HepG2 (cell line): ENCODE measurements at regions not wholly inside any gene's neighbourhood (a gene's known extent, or its start where the extent isn't known, plus 50 kb on each side); places are given as distances from the start of the nearest gene placed in this dataset.

Experiments used
- ATAC-seq: fragments of 200-7000 bp; cut with Tn5 transposase; 3 replicates; pipeline ENCODE4 v1.9.1; 2020; ENCODE audit warnings: mild to moderate bottlenecking, moderate library complexity
- BruUV-seq: library from RNA; stranded (reverse); fragments of 400-500 nt; replicated peaks from 2 replicates; lab custom pipeline; 2021; lab: Mats Ljungman, UMichigan
- CTCF ChIA-PET: fragments of 300-600 bp; formaldehyde crosslinking; extraction: SDS; loops from one replicate; lab custom pipeline; 2021; ENCODE audit warnings: low total read pairs, inconsistent platforms, low intra/inter-chr PET ratio; lab: Yijun Ruan, JAX
- POLR2A ChIA-PET: fragments of 350-600 bp; sonication (Branson Sonifier 250); formaldehyde crosslinking; loops from one replicate; lab custom pipeline; 2020; ENCODE audit warnings: antibody characterized with exemption, inconsistent platforms; lab: Yijun Ruan, JAX
- DNase-seq: peaks from one replicate; pipeline ENCODE4 v3.0.0-alpha.2; 2015; ENCODE audit warnings: low spot score
- FAIRE-seq: peaks from 3 replicates; lab custom pipeline; 2011; peaks lifted over from hg19 to GRCh38; lab: Jason Lieb, UNC
- H2AFZ ChIP-seq: one replicate; pipeline ENCODE4 v1.6.1; 2011; ENCODE audit warnings: low read length, inconsistent platforms
- H3K27ac ChIP-seq: fragments of 300-600 bp; 3 replicates; pipeline ENCODE4 v1.8.0; 2011; ENCODE audit warnings: mixed run types, mild to moderate bottlenecking, mixed read lengths, low read length, inconsistent platforms; ENCODE audit not compliant: insufficient read depth; ENCODE audit errors: extremely low read length
- H3K27me3 ChIP-seq, 2 experiments: fragments of 200-600 bp in 1 of 2; 2 replicates in 1 of 2; 3 replicates in 1 of 2; pipeline versions ENCODE4 v1.6.0 to v1.8.0; 2011; ENCODE audit warnings: low read length in 2 of 2, mild to moderate bottlenecking in 2 of 2, moderate library complexity in 2 of 2, inconsistent platforms in 1 of 2; ENCODE audit not compliant: insufficient read depth in 2 of 2, control insufficient read depth in 1 of 2
- H3K36me3 ChIP-seq, 2 experiments: fragments of 200-600 bp in 1 of 2; replicated peaks in 1 of 2; 2 replicates in 1 of 2; 3 replicates in 1 of 2; pipeline versions ENCODE4 v1.5.1 to v1.8.0; 2011; ENCODE audit warnings: low read length in 2 of 2, inconsistent platforms in 1 of 2; ENCODE audit not compliant: insufficient read depth in 2 of 2, control insufficient read depth in 1 of 2
- H3K4me1 ChIP-seq: 2 replicates; pipeline ENCODE4 v1.5.1; 2012; ENCODE audit warnings: low read length, inconsistent platforms; ENCODE audit not compliant: insufficient read depth
- H3K4me2 ChIP-seq: 2 replicates; pipeline ENCODE4 v1.6.0; 2011; ENCODE audit warnings: low read depth, low read length, inconsistent platforms
- H3K4me3 ChIP-seq, 3 experiments: fragments of 200-600 bp in 1 of 3; sonication (generic), shearing (Covaris generic) in 1 of 3; replicated peaks in 1 of 3; 2 replicates each; pipeline ENCODE4 v1.5.1; 2011 to 2016; ENCODE audit warnings: low read length in 3 of 3, inconsistent platforms in 2 of 3, low read depth in 2 of 3, mild to moderate bottlenecking in 2 of 3, control low read depth in 1 of 3, mixed read lengths in 1 of 3; ENCODE audit not compliant: insufficient read depth in 1 of 3
- H3K79me2 ChIP-seq: one replicate; pipeline ENCODE4 v1.6.1; 2011; ENCODE audit warnings: low read length, inconsistent platforms; ENCODE audit not compliant: insufficient read depth
- H3K9ac ChIP-seq: 2 replicates; pipeline ENCODE4 v1.6.0; 2011; ENCODE audit warnings: mild to moderate bottlenecking, low read depth, low read length, inconsistent platforms; ENCODE audit not compliant: insufficient read depth
- H3K9me3 ChIP-seq: 2 replicates; pipeline ENCODE4 v1.5.1; 2012; ENCODE audit warnings: mild to moderate bottlenecking, low read length
- H4K20me1 ChIP-seq: 2 replicates; pipeline ENCODE4 v1.6.0; 2011; ENCODE audit warnings: inconsistent platforms, mild to moderate bottlenecking, low read length, moderate library complexity; ENCODE audit not compliant: insufficient read depth
- ATF6 ChIP-seq: sonication (generic); formaldehyde crosslinking; conservative IDR thresholded peaks from 2 replicates; pipeline ENCODE4 v1.4.0; 2020; ENCODE audit warnings: missing genetic modification reagents
- KLF6 ChIP-seq: IDR thresholded peaks from 2 replicates; pipeline ENCODE4 v1.8.0; 2016; ENCODE audit warnings: missing biosample characterization, missing genetic modification reagents
- PRDM4 ChIP-seq: sonication (generic); formaldehyde crosslinking; IDR thresholded peaks from 2 replicates; pipeline ENCODE4 v1.9.0; 2021; ENCODE audit warnings: missing genetic modification reagents, borderline replicate concordance
- TBP ChIP-seq: sonication (generic); formaldehyde crosslinking; IDR thresholded peaks from 2 replicates; pipeline ENCODE4 v1.5.0; 2020; ENCODE audit warnings: missing genetic modification reagents
- ZNF597 ChIP-seq: sonication (generic); formaldehyde crosslinking; IDR thresholded peaks from 2 replicates; pipeline ENCODE4 v1.5.0; 2020; ENCODE audit warnings: missing genetic modification reagents
- ZNF609 ChIP-seq: sonication (generic); formaldehyde crosslinking; IDR thresholded peaks from 2 replicates; pipeline ENCODE4 v1.4.0; 2020; ENCODE audit warnings: mild to moderate bottlenecking, missing genetic modification reagents, borderline replicate concordance
- WGBS: methylation state at CpG from one replicate; pipeline ENCODE4 v1.1.6; 2017; ENCODE audit warnings: low lambda C conversion rate; 5-methylcytosine and 5-hydroxymethylcytosine counted together
- in situ Hi-C: cut with HindIII; loops from 2 replicates; pipeline ENCODE4 v1.10.0; 2017; ENCODE audit warnings: low pct_unique_long_range_greater_than_20kb; ENCODE audit not compliant: extremely low pct_ligation_motif_present
- intact Hi-C: fragments of 100-400 bp; cut with micrococcal nuclease; formaldehyde crosslinking; loops from one replicate; pipeline ENCODE4 v1.10.0; 2022; ENCODE audit not compliant: unreplicated experiment
- TF ChIP-seq, protein P1 (sequence below): IDR thresholded peaks from 2 replicates; pipeline ENCODE4 v1.6.1; 2016
- TF ChIP-seq, protein P2 (sequence below), 2 experiments: sonication (generic) in 1 of 2; formaldehyde crosslinking in 1 of 2; IDR thresholded peaks; 2 replicates each; pipeline versions ENCODE4 v1.5.1 to v1.6.1; 2011 to 2020; ENCODE audit warnings: borderline replicate concordance in 1 of 2, low read depth in 1 of 2, low read length in 1 of 2, mild to moderate bottlenecking in 1 of 2, missing genetic modification reagents in 1 of 2, moderate library complexity in 1 of 2

DNA sequence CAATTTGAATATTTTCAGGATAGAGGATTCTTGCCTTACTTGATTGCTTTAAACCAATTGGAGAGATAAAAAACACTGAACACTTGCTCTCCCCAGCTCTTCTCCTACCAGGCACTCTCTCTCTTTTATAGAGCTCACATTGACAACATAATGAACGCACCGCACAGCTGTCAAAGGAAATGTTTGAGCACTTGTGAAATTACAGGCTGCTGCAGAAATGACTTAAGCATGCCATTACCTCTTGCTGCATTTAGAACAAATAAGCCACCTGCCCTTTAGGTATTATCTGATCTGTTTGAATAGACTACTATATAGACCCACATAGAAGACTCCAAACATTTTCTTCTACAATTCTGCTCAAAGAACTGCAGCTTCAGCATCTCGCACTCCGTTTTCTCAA lies 227.7 kb downstream of the C4orf33 start:
- BruUV-seq, result no TSS peak
- no peak overlapping the region for H3K4me2 ChIP-seq
- no peak overlapping the region for H2AFZ ChIP-seq
- H3K79me2 ChIP-seq, result no peaks in the 10 kb centered on the region
- 37% methylated on average over 4 of the region's 4 CpGs for WGBS
- no peaks in the 10 kb centered on the region for H3K4me1 ChIP-seq
- in situ Hi-C loops, result no loop called here
- H3K9me3 ChIP-seq, result no peaks in the 10 kb centered on the region
- H3K4me3 ChIP-seq, result no peak overlapping the region
- POLR2A ChIA-PET, result no interaction called here
- no peak overlapping the region for H3K27ac ChIP-seq
- ATAC-seq (no peak), DNase-seq (no peak), FAIRE-seq (no peak)
- no peaks in the 10 kb centered on the region for H4K20me1 ChIP-seq
- H3K36me3 ChIP-seq, result no peaks in the 10 kb centered on the region
- H3K9ac ChIP-seq, result no peak overlapping the region
- TF ChIP-seq PRDM4 (CRISPR knock-in tag), result no peak
- TF ChIP-seq ZNF597 (CRISPR knock-in tag), result no peak
- no peak for TF ChIP-seq KLF6 (CRISPR knock-in tag)
- TF ChIP-seq ATF6 (CRISPR knock-in tag), result no peak
- TF ChIP-seq, protein P1, sequence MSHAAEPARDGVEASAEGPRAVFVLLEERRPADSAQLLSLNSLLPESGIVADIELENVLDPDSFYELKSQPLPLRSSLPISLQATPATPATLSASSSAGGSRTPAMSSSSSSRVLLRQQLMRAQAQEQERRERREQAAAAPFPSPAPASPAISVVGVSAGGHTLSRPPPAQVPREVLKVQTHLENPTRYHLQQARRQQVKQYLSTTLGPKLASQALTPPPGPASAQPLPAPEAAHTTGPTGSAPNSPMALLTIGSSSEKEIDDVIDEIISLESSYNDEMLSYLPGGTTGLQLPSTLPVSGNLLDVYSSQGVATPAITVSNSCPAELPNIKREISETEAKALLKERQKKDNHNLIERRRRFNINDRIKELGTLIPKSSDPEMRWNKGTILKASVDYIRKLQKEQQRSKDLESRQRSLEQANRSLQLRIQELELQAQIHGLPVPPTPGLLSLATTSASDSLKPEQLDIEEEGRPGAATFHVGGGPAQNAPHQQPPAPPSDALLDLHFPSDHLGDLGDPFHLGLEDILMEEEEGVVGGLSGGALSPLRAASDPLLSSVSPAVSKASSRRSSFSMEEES, result no peak
- TF ChIP-seq, protein P2, sequence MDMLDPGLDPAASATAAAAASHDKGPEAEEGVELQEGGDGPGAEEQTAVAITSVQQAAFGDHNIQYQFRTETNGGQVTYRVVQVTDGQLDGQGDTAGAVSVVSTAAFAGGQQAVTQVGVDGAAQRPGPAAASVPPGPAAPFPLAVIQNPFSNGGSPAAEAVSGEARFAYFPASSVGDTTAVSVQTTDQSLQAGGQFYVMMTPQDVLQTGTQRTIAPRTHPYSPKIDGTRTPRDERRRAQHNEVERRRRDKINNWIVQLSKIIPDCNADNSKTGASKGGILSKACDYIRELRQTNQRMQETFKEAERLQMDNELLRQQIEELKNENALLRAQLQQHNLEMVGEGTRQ (IDR thresholded peaks at IDR 0.05; ENCODE audit: low read depth, low read length), result no peak
- TF ChIP-seq, protein P2 (CRISPR knock-in tag; IDR thresholded peaks at IDR 0.05; ENCODE audit: borderline replicate concordance), result no peak
- TF ChIP-seq ZNF609 (CRISPR knock-in tag), result no peak
- TF ChIP-seq TBP, result no peak
- no peaks in the 10 kb centered on the region for H3K27me3 ChIP-seq
- intact Hi-C loops, result no loop called here
- CTCF ChIA-PET, result no interaction called here
